ENCODE measurements at regions not wholly inside any gene's neighbourhood (a gene's known extent, or its start where the extent isn't known, plus 50 kb on each side); places are given as distances from the start of the nearest gene placed in this dataset.

- TF ChIP-seq YY1 (IDR thresholded peaks at IDR 0.05; ENCODE audit: insufficient read depth, insufficient read length) (no peak), ZNF274 (IDR thresholded peaks at IDR 0.05; ENCODE audit: low read depth, low read length) (no peak), SUZ12 (IDR thresholded peaks at IDR 0.05; ENCODE audit: extremely low read depth, insufficient read depth, insufficient read length) (no peak)
These were observed 402.0 kb downstream of the MLLT3 start for GRCh38 chr9:20220286-20220685.
